Spleen (tissue), 7 donors: ENCODE measurements at regions not wholly inside any gene's neighbourhood (a gene's known extent, or its start where the extent isn't known, plus 50 kb on each side); places are given as distances from the start of the nearest gene placed in this dataset.

ENCODE experiments used
- CTCF ChIP-seq, 11 experiments: fragments of 200-600 bp in 7 of 11; fragments of 450-650 bp in 4 of 11; sonication (generic) in 4 of 11; IDR thresholded peaks in 8 of 11; conservative IDR thresholded peaks in 3 of 11; 1 replicate in 7 of 11; 2 replicates in 4 of 11; pipeline versions ENCODE4 v1.4.0 to v1.8.0; 2016 to 2021; ENCODE audit warnings: antibody characterized with exemption in 11 of 11, inconsistent platforms in 4 of 11, mild to moderate bottlenecking in 1 of 11
- POLR2A ChIP-seq, 3 donors: fragments of 450-650 bp; IDR thresholded peaks; one replicate each; pipeline ENCODE4 v1.5.1; 2017; ENCODE audit warnings: antibody characterized with exemption in 3 of 3, mild to moderate bottlenecking in 1 of 3
- POLR2AphosphoS5 ChIP-seq, 3 donors: sonication (generic); formaldehyde crosslinking; IDR thresholded peaks; one replicate each; pipeline ENCODE4 v1.5.1; 2017; ENCODE audit warnings: antibody characterized with exemption in 3 of 3
- donor health status: DM: no; HTN: no; CAD: no; lungs with moderate emphysema.
- donor health status: DM: no; HTN: no; CAD: no.
- donor health status: DM: no; HTN: no; CAD: no.

GRCh38 chr5:62707563-62707962 is 128.9 kb downstream of the LRRC70 start:
- TF ChIP-seq CTCF (IDR thresholded peaks at IDR 0.05 in 8 of 11, conservative IDR thresholded peaks at IDR 0.05 in 3 of 11), result no peak
- no peak for TF ChIP-seq POLR2A (IDR thresholded peaks at IDR 0.05)
- no peak for TF ChIP-seq POLR2AphosphoS5 (IDR thresholded peaks at IDR 0.05)
